ENCODE measurements at regions not wholly inside any gene's neighbourhood (a gene's known extent, or its start where the extent isn't known, plus 50 kb on each side); places are given as distances from the start of the nearest gene placed in this dataset.
"Not testable (repeated sequence)": the region's sequence is repeated elsewhere in the genome, so short reads cannot be mapped to it uniquely, and the experiment has no call there.

DNA sequence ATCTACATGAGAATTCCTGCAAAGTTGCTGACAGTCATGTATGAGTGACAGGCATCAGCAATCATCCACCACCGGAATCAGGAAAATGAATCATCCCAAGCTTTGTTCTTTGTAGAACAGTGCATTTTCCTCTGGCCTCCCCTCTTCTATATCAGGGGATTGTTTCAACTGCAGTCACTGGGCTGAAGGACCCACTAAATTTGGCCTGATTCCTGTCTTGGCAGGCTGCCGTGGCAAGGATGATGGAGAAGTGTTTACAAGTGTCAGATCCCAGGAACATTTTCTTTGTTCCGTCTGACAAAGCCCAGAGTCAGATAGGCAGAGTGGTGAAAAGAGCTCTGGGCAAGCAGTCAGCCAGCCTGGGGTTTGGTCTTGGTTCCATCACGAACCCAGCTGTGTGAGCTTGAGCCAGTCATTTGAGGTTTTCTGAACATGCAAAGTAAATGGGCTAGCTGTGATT lies 175.1 kb upstream of the TSC22D2 start:
- TF ChIP-seq ZFX (IDR thresholded peaks at IDR 0.05; ENCODE audit: borderline replicate concordance) = no peak
- TF ChIP-seq, protein P1, sequence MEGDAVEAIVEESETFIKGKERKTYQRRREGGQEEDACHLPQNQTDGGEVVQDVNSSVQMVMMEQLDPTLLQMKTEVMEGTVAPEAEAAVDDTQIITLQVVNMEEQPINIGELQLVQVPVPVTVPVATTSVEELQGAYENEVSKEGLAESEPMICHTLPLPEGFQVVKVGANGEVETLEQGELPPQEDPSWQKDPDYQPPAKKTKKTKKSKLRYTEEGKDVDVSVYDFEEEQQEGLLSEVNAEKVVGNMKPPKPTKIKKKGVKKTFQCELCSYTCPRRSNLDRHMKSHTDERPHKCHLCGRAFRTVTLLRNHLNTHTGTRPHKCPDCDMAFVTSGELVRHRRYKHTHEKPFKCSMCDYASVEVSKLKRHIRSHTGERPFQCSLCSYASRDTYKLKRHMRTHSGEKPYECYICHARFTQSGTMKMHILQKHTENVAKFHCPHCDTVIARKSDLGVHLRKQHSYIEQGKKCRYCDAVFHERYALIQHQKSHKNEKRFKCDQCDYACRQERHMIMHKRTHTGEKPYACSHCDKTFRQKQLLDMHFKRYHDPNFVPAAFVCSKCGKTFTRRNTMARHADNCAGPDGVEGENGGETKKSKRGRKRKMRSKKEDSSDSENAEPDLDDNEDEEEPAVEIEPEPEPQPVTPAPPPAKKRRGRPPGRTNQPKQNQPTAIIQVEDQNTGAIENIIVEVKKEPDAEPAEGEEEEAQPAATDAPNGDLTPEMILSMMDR (IDR thresholded peaks at IDR 0.05) = no peak
- no peak overlapping the region for H3K27ac ChIP-seq

DNA sequence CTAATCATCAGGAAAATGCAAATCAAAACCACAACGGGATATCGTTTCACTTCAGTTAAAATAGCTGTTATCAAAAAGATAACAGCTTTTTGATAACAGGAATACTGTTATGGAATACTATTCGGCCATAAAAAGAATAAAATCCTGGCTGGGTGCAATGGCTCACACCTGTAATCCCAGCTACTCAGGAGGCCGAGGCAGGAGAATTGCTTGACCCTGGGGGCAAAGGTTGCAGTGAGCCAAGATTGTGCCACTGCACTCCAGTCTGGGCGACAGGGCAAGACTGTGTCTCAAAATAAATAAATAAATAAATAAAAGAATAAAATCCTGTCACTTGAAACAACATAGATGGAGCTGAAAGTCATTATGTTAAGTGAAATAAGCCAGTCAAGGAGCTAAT lies 178.1 kb upstream of the TSC22D2 start:
- TF ChIP-seq, protein P1 (IDR thresholded peaks at IDR 0.05) = no peak
- no peak for TF ChIP-seq ZFX (IDR thresholded peaks at IDR 0.05; ENCODE audit: borderline replicate concordance)

DNA sequence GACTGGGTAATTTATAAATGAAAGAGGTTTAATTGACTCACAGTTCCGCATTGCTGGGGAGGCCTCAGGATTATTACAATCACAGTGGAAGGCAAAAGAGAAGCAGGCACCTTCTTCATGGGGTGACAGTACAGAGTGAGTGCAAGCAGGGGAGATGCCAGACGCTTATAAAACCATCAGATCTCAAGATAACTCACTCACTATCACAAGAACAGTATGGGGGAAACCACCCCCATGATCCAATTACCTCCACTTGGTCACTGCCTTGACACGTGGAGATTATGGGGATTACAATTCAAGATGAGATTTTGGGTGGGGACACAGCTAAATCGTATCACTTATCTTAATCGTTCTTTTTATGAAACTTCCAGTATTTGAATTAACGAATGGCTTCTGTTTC lies 179.5 kb upstream of the TSC22D2 start:
- H3K27ac ChIP-seq = not testable (repeated sequence)

More for the DNA sequence above, 178.1 kb upstream of the TSC22D2 start:
- H3K27ac ChIP-seq = no peak overlapping the region

DNA sequence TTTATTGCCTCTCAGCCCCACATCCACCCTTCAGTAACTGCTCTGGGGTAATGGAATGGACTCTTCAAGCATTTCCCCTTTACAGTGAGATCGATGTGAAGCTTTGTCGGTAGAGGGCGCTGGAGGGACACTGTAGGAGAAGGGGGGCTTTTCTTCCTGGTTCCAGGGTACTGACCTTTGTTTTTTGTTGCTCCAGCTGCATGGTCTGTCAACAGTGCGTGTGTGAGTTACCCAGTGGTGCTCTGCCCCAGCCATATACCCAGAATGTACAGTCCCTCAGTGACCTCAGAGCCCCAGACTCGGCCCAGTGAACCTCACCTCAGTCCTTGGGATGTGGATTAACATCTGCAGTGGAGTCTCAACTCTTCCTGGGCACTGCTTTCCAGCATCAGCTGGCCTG lies 180.3 kb upstream of the TSC22D2 start:
- TF ChIP-seq, protein P1 (IDR thresholded peaks at IDR 0.05) = peak; percentile 75
- no peak for TF ChIP-seq ZFX (IDR thresholded peaks at IDR 0.05; ENCODE audit: borderline replicate concordance)
- no peak overlapping the region for H3K27ac ChIP-seq

DNA sequence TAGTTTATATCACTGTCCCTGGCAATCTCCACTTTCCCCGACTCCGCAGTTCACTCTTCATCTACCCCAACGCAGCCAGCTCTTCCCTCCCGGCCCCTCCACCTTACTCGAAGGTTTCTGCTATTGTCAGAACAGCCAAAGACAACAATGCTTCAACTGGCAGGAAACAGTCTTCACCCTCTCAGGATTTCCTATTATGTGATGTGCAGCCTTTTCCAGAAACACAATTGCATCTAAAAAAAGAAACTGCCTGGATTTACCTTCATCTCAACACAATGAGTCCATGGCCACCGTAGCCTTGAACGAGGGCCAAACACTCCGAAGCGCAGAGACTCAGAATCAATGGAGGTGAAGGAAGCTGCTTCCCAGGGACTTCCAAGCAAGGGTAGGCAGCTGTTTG lies 182.1 kb upstream of the TSC22D2 start:
- TF ChIP-seq, protein P1 (IDR thresholded peaks at IDR 0.05) = no peak
- no peak for TF ChIP-seq ZFX (IDR thresholded peaks at IDR 0.05; ENCODE audit: borderline replicate concordance)
- no peak overlapping the region for H3K27ac ChIP-seq

DNA sequence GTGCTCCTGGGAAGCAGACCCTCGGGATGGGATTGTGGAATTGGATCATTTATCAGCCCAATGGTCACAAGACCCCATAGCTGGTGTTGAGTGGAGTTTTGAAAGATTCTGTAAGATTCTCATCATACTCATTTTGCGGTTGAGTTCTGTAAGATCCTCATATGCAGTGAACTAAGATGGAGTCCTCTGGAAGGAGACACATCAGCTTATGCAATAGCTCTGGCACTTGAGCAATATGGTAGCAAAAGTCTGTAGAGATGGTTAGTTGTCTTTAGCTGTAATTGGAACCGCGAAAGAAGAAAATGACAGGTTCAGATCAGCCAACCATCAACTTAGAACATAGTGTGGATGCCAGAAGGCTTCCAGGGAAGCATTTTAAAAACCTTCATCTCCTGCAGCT lies 184.5 kb upstream of the TSC22D2 start:
- no peak overlapping the region for H3K27ac ChIP-seq
- TF ChIP-seq ZFX (IDR thresholded peaks at IDR 0.05; ENCODE audit: borderline replicate concordance) = no peak
- TF ChIP-seq, protein P1 (IDR thresholded peaks at IDR 0.05) = no peak

DNA sequence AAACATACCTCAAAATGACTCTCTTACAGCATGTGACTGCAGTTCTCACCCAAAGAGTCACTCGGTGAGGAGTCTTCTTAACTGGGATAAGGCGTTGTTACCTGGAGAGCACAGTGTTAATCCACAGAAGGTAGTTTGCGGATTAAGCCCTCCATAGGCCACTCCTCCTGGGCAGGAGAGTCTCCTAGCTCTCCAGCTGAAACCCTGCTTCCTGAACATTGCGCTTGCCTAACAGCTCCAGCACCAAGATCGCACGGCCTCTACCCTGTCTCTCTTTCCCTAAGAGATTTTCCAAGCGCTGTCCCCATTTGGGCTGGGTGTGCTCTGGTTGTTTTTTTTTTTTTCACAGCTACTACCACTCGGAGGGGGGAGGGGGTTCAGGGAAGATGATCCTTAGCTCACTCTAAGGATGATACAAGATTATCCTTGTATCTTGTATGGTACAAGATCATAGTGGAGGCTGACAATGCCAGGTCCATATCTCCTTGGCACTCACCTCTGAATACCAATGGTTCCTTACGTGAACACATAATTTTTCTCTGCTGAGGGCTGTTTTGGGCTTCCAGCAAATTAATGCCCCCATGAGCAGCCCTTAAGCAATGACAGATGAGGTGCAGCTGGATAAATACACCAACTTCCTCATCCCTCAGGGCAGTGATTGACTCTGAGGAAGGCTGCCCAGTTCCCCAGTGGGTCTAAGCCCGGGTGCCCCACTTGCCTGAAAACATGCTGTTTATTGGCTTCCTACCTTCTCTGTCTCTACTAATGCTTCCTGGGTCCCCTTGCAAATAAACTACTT lies 185.2 kb upstream of the TSC22D2 start:
- H3K27ac ChIP-seq = no peak overlapping the region

More for the DNA sequence above, 185.2 kb upstream of the TSC22D2 start:
- TF ChIP-seq, protein P1 (IDR thresholded peaks at IDR 0.05) = no peak

Measured in 22Rv1 (cell line).